ENCODE measurements at regions not wholly inside any gene's neighbourhood (a gene's known extent, or its start where the extent isn't known, plus 50 kb on each side); places are given as distances from the start of the nearest gene placed in this dataset.
"Not testable (repeated sequence)": the region's sequence is repeated elsewhere in the genome, so short reads cannot be mapped to it uniquely, and the experiment has no call there.

GRCh38 chr3:6281662-6282061, 579.3 kb upstream of the GRM7 start:
- no peak for DNase-seq (ENCODE audit: low read depth)

GRCh38 chr3:6282918-6283317, 578.0 kb upstream of the GRM7 start:
- DNase-seq (ENCODE audit: low read depth) = no peak

GRCh38 chr3:6287088-6287875, 573.6 kb upstream of the GRM7 start:
- no peak for DNase-seq (ENCODE audit: low read depth)

GRCh38 chr3:6301626-6302025, 559.3 kb upstream of the GRM7 start:
- DNase-seq (ENCODE audit: low read depth) = no peak

- no peak for DNase-seq (ENCODE audit: low read depth)
Measured at GRCh38 chr3:6315906-6316305, 545.0 kb upstream of the GRM7 start.

- no peak for DNase-seq (ENCODE audit: low read depth)
Measured at GRCh38 chr3:6321999-6322398, 538.9 kb upstream of the GRM7 start.

GRCh38 chr3:6326771-6327170, 534.1 kb upstream of the GRM7 start:
- DNase-seq (ENCODE audit: low read depth) = no peak

- not testable (repeated sequence) for DNase-seq (ENCODE audit: low read depth)
Measured at GRCh38 chr3:6340980-6341325, 520.0 kb upstream of the GRM7 start.

GRCh38 chr3:6351752-6352151, 509.2 kb upstream of the GRM7 start:
- no peak for DNase-seq (ENCODE audit: low read depth)

GRCh38 chr3:6354653-6355052, 506.3 kb upstream of the GRM7 start:
- DNase-seq (ENCODE audit: low read depth) = no peak

- DNase-seq (ENCODE audit: low read depth) = no peak
Measured at GRCh38 chr3:6362406-6362805, 498.5 kb upstream of the GRM7 start.

GRCh38 chr3:6367171-6367570, 493.7 kb upstream of the GRM7 start:
- DNase-seq (ENCODE audit: low read depth) = no peak

- no peak for DNase-seq (ENCODE audit: low read depth)
Measured at GRCh38 chr3:6392123-6392522, 468.8 kb upstream of the GRM7 start.

- DNase-seq (ENCODE audit: low read depth) = no peak
Measured at GRCh38 chr3:6394944-6395343, 466.0 kb upstream of the GRM7 start.

GRCh38 chr3:6396631-6397030, 464.3 kb upstream of the GRM7 start:
- no peak for DNase-seq (ENCODE audit: low read depth)

GRCh38 chr3:6402666-6403065, 458.2 kb upstream of the GRM7 start:
- DNase-seq (ENCODE audit: low read depth) = not testable (repeated sequence)

- DNase-seq (ENCODE audit: low read depth) = not testable (repeated sequence)
Measured at GRCh38 chr3:6406923-6407322, 454.0 kb upstream of the GRM7 start.

- no peak for DNase-seq (ENCODE audit: low read depth)
Measured at GRCh38 chr3:6416049-6416661, 444.8 kb upstream of the GRM7 start.

GRCh38 chr3:6417174-6417573, 443.7 kb upstream of the GRM7 start:
- no peak for DNase-seq (ENCODE audit: low read depth)

GRCh38 chr3:6418485-6418884, 442.4 kb upstream of the GRM7 start:
- no peak for DNase-seq (ENCODE audit: low read depth)

- DNase-seq (ENCODE audit: low read depth) = no peak
Measured at GRCh38 chr3:6421666-6422445, 439.1 kb upstream of the GRM7 start.

GRCh38 chr3:6425289-6425820, 435.6 kb upstream of the GRM7 start:
- DNase-seq (ENCODE audit: low read depth) = no peak

- not testable (repeated sequence) for DNase-seq (ENCODE audit: low read depth)
Measured at GRCh38 chr3:6428276-6428675, 432.6 kb upstream of the GRM7 start.
